Ovary (tissue), 3 donors: ENCODE measurements at regions not wholly inside any gene's neighbourhood (a gene's known extent, or its start where the extent isn't known, plus 50 kb on each side); places are given as distances from the start of the nearest gene placed in this dataset.

ENCODE experiments used
- CTCF ChIP-seq, 3 donors: fragments of 450-650 bp in 2 of 3; fragments of 200-600 bp in 1 of 3; IDR thresholded peaks; one replicate each; pipeline versions ENCODE4 v1.5.1 to v1.8.0; 2016 to 2022; ENCODE audit warnings: antibody characterized with exemption in 3 of 3, mild to moderate bottlenecking in 1 of 3
- EP300 ChIP-seq: sonication (generic); formaldehyde crosslinking; IDR thresholded peaks from one replicate; pipeline ENCODE4 v1.6.1; 2017; ENCODE audit warnings: antibody characterized with exemption
- POLR2A ChIP-seq: fragments of 450-650 bp; IDR thresholded peaks from one replicate; pipeline ENCODE4 v1.6.1; 2017; ENCODE audit warnings: antibody characterized with exemption, mild to moderate bottlenecking, moderate library complexity
- donor health status: DM: no; HTN: no; CAD: no.

- TF ChIP-seq CTCF (IDR thresholded peaks at IDR 0.05) (no peak), EP300 (no peak), POLR2A (no peak)
Observed at GRCh38 chr3:180447136-180447535, 154.8 kb upstream of the TTC14 start.
